ENCODE measurements at regions not wholly inside any gene's neighbourhood (a gene's known extent, or its start where the extent isn't known, plus 50 kb on each side); places are given as distances from the start of the nearest gene placed in this dataset.

- Mint-ChIP-seq H3K4me3 (no peak overlapping the region), H3K27me3 (ENCODE audit: low read depth) (no peaks in the 10 kb centered on the region), H3K4me1 (peaks cover 5% of the 10 kb centered on the region), H3K9me3 (no peaks in the 10 kb centered on the region), H3K27ac (peak overlapping the region; percentile 2 to 30 (median 14)), H3K36me3 (ENCODE audit: low read depth) (no peaks in the 10 kb centered on the region)
- TF ChIP-seq, protein P1, sequence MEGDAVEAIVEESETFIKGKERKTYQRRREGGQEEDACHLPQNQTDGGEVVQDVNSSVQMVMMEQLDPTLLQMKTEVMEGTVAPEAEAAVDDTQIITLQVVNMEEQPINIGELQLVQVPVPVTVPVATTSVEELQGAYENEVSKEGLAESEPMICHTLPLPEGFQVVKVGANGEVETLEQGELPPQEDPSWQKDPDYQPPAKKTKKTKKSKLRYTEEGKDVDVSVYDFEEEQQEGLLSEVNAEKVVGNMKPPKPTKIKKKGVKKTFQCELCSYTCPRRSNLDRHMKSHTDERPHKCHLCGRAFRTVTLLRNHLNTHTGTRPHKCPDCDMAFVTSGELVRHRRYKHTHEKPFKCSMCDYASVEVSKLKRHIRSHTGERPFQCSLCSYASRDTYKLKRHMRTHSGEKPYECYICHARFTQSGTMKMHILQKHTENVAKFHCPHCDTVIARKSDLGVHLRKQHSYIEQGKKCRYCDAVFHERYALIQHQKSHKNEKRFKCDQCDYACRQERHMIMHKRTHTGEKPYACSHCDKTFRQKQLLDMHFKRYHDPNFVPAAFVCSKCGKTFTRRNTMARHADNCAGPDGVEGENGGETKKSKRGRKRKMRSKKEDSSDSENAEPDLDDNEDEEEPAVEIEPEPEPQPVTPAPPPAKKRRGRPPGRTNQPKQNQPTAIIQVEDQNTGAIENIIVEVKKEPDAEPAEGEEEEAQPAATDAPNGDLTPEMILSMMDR (IDR thresholded peaks at IDR 0.05; ENCODE audit: unreplicated experiment in 3 of 3) = no peak
These were observed 785.6 kb upstream of the GJE1 start for GRCh38 chr6:141347086-141347485.

DNA sequence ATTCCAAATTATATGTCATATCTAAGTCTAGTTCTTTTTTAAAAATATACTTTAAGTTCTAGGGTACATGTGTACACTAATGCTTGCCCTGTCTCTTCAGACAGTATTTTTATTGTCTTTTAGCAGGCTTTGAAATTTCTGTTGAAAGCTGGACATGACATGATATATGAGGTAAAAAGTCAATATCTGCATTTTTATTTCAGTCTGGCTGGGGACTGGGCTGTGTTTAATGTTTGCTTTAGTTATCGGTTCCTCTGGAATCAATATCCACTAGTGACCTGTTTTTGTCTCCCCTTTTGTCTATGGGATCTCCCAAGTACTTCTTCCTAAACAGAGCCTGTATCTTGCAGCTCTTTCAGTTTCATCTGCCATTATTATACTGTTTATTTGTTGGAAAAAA, 786.2 kb upstream of the GJE1 start:
- Mint-ChIP-seq H3K4me3 (no peak overlapping the region), H3K27ac (peak overlapping the region; percentile 2 to 30 (median 14)), H3K9me3 (no peaks in the 10 kb centered on the region), H3K4me1 (peaks cover 5% of the 10 kb centered on the region), H3K36me3 (ENCODE audit: low read depth) (no peaks in the 10 kb centered on the region), H3K27me3 (ENCODE audit: low read depth) (no peaks in the 10 kb centered on the region)
- TF ChIP-seq, protein P1 (IDR thresholded peaks at IDR 0.05; ENCODE audit: unreplicated experiment in 3 of 3) = no peak

DNA sequence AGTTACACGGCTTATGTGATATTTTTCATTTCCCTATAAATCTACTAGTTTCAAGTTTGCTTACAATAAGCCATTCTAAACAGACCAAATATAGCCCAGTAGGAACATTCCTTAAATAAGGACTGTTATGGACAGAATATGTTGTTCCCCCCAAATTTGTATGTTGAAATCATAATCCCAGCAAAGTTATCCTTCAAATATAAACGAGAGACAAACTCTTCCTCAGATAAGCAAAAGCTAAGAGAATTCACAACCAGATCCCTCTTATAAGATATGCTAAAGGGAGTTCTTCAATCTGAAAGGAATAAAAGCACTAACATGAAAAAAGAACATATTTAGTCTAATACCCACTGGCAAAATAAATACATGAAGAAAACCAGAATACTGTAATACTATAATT, 795.5 kb upstream of the GJE1 start:
- no peaks in the 10 kb centered on the region for H3K36me3 Mint-ChIP-seq (ENCODE audit: low read depth)
- TF ChIP-seq, protein P1 (IDR thresholded peaks at IDR 0.05; ENCODE audit: unreplicated experiment in 3 of 3) = no peak

GRCh38 chr6:141335477-141336273, 797.0 kb upstream of the GJE1 start:
- Mint-ChIP-seq H3K4me3 (no peak overlapping the region), H3K4me1 (no peaks in the 10 kb centered on the region), H3K36me3 (ENCODE audit: low read depth) (no peaks in the 10 kb centered on the region), H3K27ac (no peak overlapping the region), H3K27me3 (ENCODE audit: low read depth) (no peaks in the 10 kb centered on the region), H3K9me3 (no peaks in the 10 kb centered on the region)
- TF ChIP-seq, protein P1 (IDR thresholded peaks at IDR 0.05; ENCODE audit: unreplicated experiment in 3 of 3) = no peak

More for the DNA sequence above, 795.5 kb upstream of the GJE1 start:
- H3K4me1 Mint-ChIP-seq = no peaks in the 10 kb centered on the region
- H3K27me3 Mint-ChIP-seq (ENCODE audit: low read depth) = no peaks in the 10 kb centered on the region
- no peak overlapping the region for H3K27ac Mint-ChIP-seq
- H3K9me3 Mint-ChIP-seq = no peaks in the 10 kb centered on the region
- H3K4me3 Mint-ChIP-seq = no peak overlapping the region

DNA sequence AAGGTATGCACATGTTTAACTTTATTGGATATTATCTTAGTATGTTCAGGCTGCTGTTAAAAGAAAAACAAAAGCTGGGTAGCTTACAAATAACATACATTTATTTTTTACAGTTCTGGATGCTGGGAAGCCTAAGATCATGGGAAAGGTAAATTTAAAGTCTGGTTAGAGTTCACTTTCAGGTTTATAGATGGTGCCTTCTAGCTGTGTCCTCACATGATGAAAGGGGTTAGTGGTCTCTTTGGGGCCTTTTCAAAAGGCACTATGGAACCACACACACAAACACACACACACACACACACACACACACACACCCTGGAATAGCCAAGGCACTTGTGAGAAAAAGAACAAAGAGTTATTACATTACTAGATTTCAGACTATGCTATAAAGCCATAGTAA, 805.8 kb upstream of the GJE1 start:
- H3K9me3 Mint-ChIP-seq = peaks cover 8% of the 10 kb centered on the region
- H3K4me1 Mint-ChIP-seq = no peaks in the 10 kb centered on the region
- H3K27ac Mint-ChIP-seq = no peak overlapping the region
- TF ChIP-seq, protein P1 (IDR thresholded peaks at IDR 0.05; ENCODE audit: unreplicated experiment in 3 of 3) = no peak
- no peaks in the 10 kb centered on the region for H3K36me3 Mint-ChIP-seq (ENCODE audit: low read depth)
- no peaks in the 10 kb centered on the region for H3K27me3 Mint-ChIP-seq (ENCODE audit: low read depth)
- H3K4me3 Mint-ChIP-seq = no peak overlapping the region

DNA sequence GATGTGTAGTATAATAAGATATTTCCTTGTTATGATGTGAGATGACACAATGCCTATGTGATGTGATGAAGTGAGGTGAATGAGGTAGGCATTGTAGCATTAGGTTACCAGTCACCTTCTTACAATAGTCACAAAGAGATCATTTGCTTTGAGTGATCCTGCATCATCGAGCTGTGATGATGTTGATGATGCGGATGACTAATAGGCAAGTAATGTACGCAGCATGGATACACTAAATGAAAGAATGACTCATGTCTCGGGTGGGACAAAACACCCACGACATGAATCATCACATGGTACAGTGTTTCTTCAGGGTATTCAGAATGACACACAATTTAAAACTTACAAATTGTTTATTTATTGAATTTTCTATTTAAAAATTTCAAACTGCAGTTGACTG, 806.3 kb upstream of the GJE1 start:
- no peak overlapping the region for H3K27ac Mint-ChIP-seq
- H3K27me3 Mint-ChIP-seq (ENCODE audit: low read depth) = no peaks in the 10 kb centered on the region
- no peaks in the 10 kb centered on the region for H3K4me1 Mint-ChIP-seq
- no peak overlapping the region for H3K4me3 Mint-ChIP-seq
- no peaks in the 10 kb centered on the region for H3K36me3 Mint-ChIP-seq (ENCODE audit: low read depth)
- H3K9me3 Mint-ChIP-seq = peaks cover 8% of the 10 kb centered on the region
- TF ChIP-seq, protein P1 (IDR thresholded peaks at IDR 0.05; ENCODE audit: unreplicated experiment in 3 of 3) = no peak

All from nephron (organoid).